GM06990 (cell line): ENCODE measurements at regions not wholly inside any gene's neighbourhood (a gene's known extent, or its start where the extent isn't known, plus 50 kb on each side); places are given as distances from the start of the nearest gene placed in this dataset.

ENCODE experiments used
- DNase-seq: peaks from one replicate; pipeline ENCODE4 v3.0.0-alpha.2; 2011; ENCODE audit not compliant: insufficient read length; ENCODE audit errors: extremely low read depth
- H3K27me3 ChIP-seq: replicated peaks from 2 replicates; pipeline ENCODE4 v1.6.0; 2011; ENCODE audit warnings: low read length; ENCODE audit not compliant: control insufficient read depth, insufficient read depth
- H3K36me3 ChIP-seq: 2 replicates; pipeline ENCODE4 v1.5.1; 2011; ENCODE audit warnings: low read length; ENCODE audit not compliant: control insufficient read depth, insufficient read depth
- H3K4me3 ChIP-seq: replicated peaks from 2 replicates; pipeline ENCODE4 v1.5.1; 2011; ENCODE audit warnings: low read depth, mild to moderate bottlenecking, control low read depth, low read length
- CTCF ChIP-seq: IDR thresholded peaks from 2 replicates; pipeline ENCODE4 v1.5.1; 2011; ENCODE audit warnings: low read length, control low read depth, mild to moderate bottlenecking, inconsistent platforms; ENCODE audit not compliant: insufficient read depth, poor library complexity, severe bottlenecking

- TF ChIP-seq CTCF: no peak
- Histone ChIP-seq H3K4me3 (no peak overlapping the region), H3K36me3 (no peaks in the 10 kb centered on the region), H3K27me3 (no peaks in the 10 kb centered on the region)
- no peak for DNase-seq
Measured at GRCh38 chr9:82890401-82890800, 172.5 kb downstream of the RASEF start.

- H3K27me3 ChIP-seq: no peaks in the 10 kb centered on the region
- no peak for TF ChIP-seq CTCF
- no peak for DNase-seq
- H3K36me3 ChIP-seq: no peaks in the 10 kb centered on the region
- H3K4me3 ChIP-seq: no peak overlapping the region
Measured at GRCh38 chr9:82890865-82891264, 172.1 kb downstream of the RASEF start.

GRCh38 chr9:82891321-82891720 is 171.6 kb downstream of the RASEF start:
- DNase-seq: no peak
- Histone ChIP-seq H3K36me3 (no peaks in the 10 kb centered on the region), H3K27me3 (no peaks in the 10 kb centered on the region), H3K4me3 (no peak overlapping the region)
- no peak for TF ChIP-seq CTCF

GRCh38 chr9:82893549-82893948 is 169.4 kb downstream of the RASEF start:
- no peaks in the 10 kb centered on the region for H3K36me3 ChIP-seq
- no peak for DNase-seq
- TF ChIP-seq CTCF: no peak
- H3K27me3 ChIP-seq: no peaks in the 10 kb centered on the region
- no peak overlapping the region for H3K4me3 ChIP-seq

GRCh38 chr9:82894548-82894947 is 168.4 kb downstream of the RASEF start:
- H3K36me3 ChIP-seq: no peaks in the 10 kb centered on the region
- no peak for DNase-seq
- TF ChIP-seq CTCF: no peak
- no peak overlapping the region for H3K4me3 ChIP-seq
- no peaks in the 10 kb centered on the region for H3K27me3 ChIP-seq

GRCh38 chr9:82894961-82895821 is 167.8 kb downstream of the RASEF start:
- no peaks in the 10 kb centered on the region for H3K36me3 ChIP-seq
- TF ChIP-seq CTCF: no peak
- H3K4me3 ChIP-seq: no peak overlapping the region
- H3K27me3 ChIP-seq: no peaks in the 10 kb centered on the region
- DNase-seq: no peak
